ENCODE measurements at regions not wholly inside any gene's neighbourhood (a gene's known extent, or its start where the extent isn't known, plus 50 kb on each side); places are given as distances from the start of the nearest gene placed in this dataset.

DNA sequence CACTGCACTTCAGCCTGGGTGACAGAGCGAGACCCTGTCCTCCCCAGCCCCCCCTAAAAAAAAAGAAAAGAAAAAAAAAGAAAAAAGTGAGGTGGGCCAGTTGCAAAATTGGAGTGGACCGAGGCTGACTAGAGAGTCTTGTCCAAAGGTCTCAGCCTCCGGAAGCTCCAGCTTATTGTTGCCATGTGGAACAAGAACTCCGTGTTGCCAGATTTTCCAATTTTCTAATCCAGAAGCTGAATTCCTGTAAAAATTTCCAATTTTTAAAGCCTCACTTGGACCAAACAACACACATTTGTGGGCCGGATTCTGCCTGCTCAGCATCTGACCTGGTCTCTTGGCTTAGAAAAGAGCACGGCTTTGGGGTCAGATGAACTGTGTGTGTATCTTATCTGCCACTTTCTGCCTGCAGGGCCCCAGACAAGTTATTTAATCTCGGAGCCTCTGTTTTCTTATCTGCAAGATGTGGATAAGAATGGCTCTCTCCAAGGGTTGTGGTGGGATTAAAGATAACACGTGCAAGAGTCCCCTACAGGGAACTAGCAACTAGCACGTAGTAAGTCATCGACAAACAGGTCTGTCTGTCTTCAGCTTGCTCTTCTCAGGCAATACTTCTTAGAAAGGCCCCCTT, 73.7 kb upstream of the TLE3 start:
- no peak for ATAC-seq (ENCODE audit: insufficient number of reproducible peaks, low FRiP score, low read depth)

DNA sequence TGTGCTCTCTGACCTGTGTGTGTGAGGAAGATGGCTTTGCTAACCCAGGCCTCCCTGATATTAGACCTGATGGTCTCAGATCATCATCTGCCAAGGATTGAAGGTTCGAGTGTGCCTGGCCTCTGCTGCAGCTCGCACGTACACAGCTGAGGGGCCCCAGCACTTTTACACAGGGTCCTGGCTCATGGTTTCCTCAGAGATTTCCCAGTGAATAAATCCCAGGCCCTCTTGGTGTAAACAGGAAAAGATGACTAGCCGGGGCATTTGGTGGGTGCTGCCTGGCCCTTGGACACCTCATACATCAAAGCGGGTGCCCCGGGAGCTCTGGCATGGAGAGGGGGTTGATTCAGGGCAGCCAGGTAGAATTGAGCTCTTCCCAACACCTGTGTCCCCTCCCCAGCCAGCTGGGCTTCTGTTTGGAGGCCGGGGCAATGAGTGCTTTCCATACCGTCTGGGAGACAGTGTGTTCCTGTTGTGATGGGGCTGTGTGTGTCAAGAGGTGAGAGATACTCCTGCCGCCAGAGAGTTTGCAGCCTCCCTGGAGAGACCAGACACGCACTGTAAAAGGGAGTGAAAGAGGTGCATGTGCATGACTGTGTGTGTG, 72.5 kb upstream of the TLE3 start:
- Histone ChIP-seq H3K27ac (no peak overlapping the region), H3K36me3 (no peaks in the 10 kb centered on the region), H3K27me3 (replicated peaks; ENCODE audit: insufficient read depth) (no peaks in the 10 kb centered on the region), H3K9me3 (no peaks in the 10 kb centered on the region), H3K4me3 (no peak overlapping the region), H3K4me1 (ENCODE audit: control insufficient read depth in 1 of 2, low read depth in 2 of 2) (peaks cover 10 to 20% of the 10 kb centered on the region in 2 donors)
- TF ChIP-seq, protein P1, sequence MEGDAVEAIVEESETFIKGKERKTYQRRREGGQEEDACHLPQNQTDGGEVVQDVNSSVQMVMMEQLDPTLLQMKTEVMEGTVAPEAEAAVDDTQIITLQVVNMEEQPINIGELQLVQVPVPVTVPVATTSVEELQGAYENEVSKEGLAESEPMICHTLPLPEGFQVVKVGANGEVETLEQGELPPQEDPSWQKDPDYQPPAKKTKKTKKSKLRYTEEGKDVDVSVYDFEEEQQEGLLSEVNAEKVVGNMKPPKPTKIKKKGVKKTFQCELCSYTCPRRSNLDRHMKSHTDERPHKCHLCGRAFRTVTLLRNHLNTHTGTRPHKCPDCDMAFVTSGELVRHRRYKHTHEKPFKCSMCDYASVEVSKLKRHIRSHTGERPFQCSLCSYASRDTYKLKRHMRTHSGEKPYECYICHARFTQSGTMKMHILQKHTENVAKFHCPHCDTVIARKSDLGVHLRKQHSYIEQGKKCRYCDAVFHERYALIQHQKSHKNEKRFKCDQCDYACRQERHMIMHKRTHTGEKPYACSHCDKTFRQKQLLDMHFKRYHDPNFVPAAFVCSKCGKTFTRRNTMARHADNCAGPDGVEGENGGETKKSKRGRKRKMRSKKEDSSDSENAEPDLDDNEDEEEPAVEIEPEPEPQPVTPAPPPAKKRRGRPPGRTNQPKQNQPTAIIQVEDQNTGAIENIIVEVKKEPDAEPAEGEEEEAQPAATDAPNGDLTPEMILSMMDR (IDR thresholded peaks at IDR 0.05), result no peak
- DNase-seq (ENCODE audit: low spot score), result no peak
- ATAC-seq (ENCODE audit: insufficient number of reproducible peaks, low FRiP score, low read depth), result no peak

More for the DNA sequence above, 73.7 kb upstream of the TLE3 start:
- Histone ChIP-seq H3K4me3 (no peak overlapping the region), H3K9me3 (no peaks in the 10 kb centered on the region), H3K4me1 (ENCODE audit: control insufficient read depth in 1 of 2, low read depth in 2 of 2) (peaks cover 0 to 8% of the 10 kb centered on the region in 2 donors), H3K36me3 (no peaks in the 10 kb centered on the region), H3K27ac (no peak overlapping the region), H3K27me3 (replicated peaks; ENCODE audit: insufficient read depth) (no peaks in the 10 kb centered on the region)
- TF ChIP-seq, protein P1 (IDR thresholded peaks at IDR 0.05), result no peak
- DNase-seq (ENCODE audit: low spot score), result no peak

DNA sequence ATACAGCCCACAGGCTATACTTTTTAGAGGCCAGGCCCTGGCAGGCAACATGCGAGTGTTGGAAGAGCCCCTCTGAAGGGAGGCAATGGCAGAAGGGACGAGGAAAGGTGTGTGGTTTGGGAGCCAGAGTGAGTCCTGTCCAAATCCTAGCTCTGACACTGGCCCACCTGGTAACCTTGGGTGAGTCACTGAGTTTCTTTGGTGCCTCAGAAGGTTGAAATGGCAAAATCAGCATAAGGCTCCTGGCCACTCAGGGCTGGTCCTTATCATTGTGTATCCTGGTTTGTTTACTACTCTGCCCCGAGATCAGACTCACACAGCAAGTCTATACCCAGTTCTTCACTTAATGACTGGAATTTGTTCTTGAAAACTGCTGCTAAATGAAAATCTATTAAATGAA, 71.4 kb upstream of the TLE3 start:
- DNase-seq (ENCODE audit: low spot score), result no peak
- no peaks in the 10 kb centered on the region for H3K36me3 ChIP-seq
- no peak overlapping the region for H3K4me3 ChIP-seq
- no peaks in the 10 kb centered on the region for H3K27me3 ChIP-seq (replicated peaks; ENCODE audit: insufficient read depth)
- no peak overlapping the region for H3K27ac ChIP-seq
- no peaks in the 10 kb centered on the region for H3K9me3 ChIP-seq
- H3K4me1 ChIP-seq (ENCODE audit: control insufficient read depth in 1 of 2, low read depth in 2 of 2), result peaks cover 12 to 28% of the 10 kb centered on the region in 2 donors
- TF ChIP-seq, protein P1 (IDR thresholded peaks at IDR 0.05), result no peak
- ATAC-seq (ENCODE audit: insufficient number of reproducible peaks, low FRiP score, low read depth), result no peak

DNA sequence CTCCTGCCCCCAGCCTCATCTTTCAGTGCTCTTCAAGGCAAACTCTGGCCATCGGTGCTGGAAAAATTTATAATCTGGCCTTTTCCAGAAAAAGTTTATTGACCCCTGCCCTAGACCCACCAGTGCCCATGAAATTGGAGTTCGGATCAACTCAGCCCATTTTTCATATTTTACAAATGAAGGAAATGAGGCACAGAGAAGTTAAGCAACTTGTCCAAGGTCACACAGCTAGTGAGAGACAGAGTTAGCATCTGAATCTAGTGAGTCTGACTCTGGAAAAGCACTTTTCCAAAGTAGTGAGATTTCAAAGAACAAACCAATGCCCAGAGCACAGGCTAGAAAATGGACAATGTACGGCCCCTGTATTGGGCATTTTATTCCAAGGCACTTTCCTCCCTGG, 69.4 kb upstream of the TLE3 start:
- TF ChIP-seq, protein P1 (IDR thresholded peaks at IDR 0.05), result no peak
- H3K4me3 ChIP-seq, result no peak overlapping the region
- H3K9me3 ChIP-seq, result no peaks in the 10 kb centered on the region
- H3K27me3 ChIP-seq (replicated peaks; ENCODE audit: insufficient read depth), result no peaks in the 10 kb centered on the region
- no peaks in the 10 kb centered on the region for H3K36me3 ChIP-seq
- peaks cover 12 to 34% of the 10 kb centered on the region in 2 donors for H3K4me1 ChIP-seq (ENCODE audit: control insufficient read depth in 1 of 2, low read depth in 2 of 2)
- ATAC-seq (ENCODE audit: insufficient number of reproducible peaks, low FRiP score, low read depth) (no peak), DNase-seq (ENCODE audit: low spot score) (no peak)
- H3K27ac ChIP-seq, result no peak overlapping the region

DNA sequence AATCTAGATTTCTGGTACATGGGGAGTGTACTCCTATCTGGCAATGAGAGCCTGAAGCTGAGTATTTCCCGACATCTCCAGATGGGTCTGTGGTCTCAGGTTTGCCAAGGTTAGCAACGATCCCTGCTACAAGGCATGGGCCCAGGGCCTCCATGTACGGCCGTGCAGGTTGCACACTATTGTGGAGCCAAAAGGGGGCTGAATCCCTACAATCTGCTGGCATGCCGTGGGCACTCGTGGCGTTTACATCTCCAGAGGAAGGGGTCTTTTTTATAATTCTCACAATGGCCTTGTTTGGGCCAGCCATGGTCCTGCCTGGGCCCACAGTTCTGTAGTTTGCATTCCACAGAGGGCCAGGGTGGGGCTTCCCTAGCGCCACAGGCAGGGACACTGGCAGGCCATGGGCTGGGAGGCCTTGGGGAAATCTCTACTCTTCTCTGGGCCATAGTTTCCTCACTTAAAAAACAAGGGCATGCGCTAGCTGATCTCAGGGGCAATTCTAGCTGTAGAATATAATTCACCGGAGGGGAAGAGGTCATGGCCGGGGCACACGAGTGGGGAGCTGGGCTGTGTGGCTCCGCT, 68.9 kb upstream of the TLE3 start:
- H3K4me1 ChIP-seq (ENCODE audit: control insufficient read depth in 1 of 2, low read depth in 2 of 2), result peaks cover 12 to 35% of the 10 kb centered on the region in 2 donors
- H3K9me3 ChIP-seq, result no peaks in the 10 kb centered on the region
- H3K36me3 ChIP-seq, result no peaks in the 10 kb centered on the region
- DNase-seq (ENCODE audit: low spot score), result no peak
- H3K4me3 ChIP-seq, result no peak overlapping the region
- TF ChIP-seq, protein P1 (IDR thresholded peaks at IDR 0.05), result no peak
- ATAC-seq (ENCODE audit: insufficient number of reproducible peaks, low FRiP score, low read depth), result no peak
- no peaks in the 10 kb centered on the region for H3K27me3 ChIP-seq (replicated peaks; ENCODE audit: insufficient read depth)
- no peak overlapping the region for H3K27ac ChIP-seq
